ENCODE measurements at regions not wholly inside any gene's neighbourhood (a gene's known extent, or its start where the extent isn't known, plus 50 kb on each side); places are given as distances from the start of the nearest gene placed in this dataset.

- ATAC-seq (ENCODE audit: low read depth) = no peak
- H2BK5ac ChIP-seq (ENCODE audit: low read depth, low read length, poor library complexity, severe bottlenecking) = no peak overlapping the region
- dilution Hi-C loops (cut with HindIII; ENCODE audit: low sequenced_read_pairs, unreplicated experiment) (no loop called here), intact Hi-C loops (cut with micrococcal nuclease) (no loop called here), in situ Hi-C loops (cut with MboI; ENCODE audit: low sequenced_read_pairs) (no loop called here)
- H3K9me3 ChIP-seq (ENCODE audit: control insufficient read depth, insufficient read depth, low read length) = no peaks in the 10 kb centered on the region; the same call in 1 of the 2 replicates
- H3K18ac ChIP-seq (ENCODE audit: low read depth, low read length) = no peak overlapping the region
- H2AK9ac ChIP-seq (replicated peaks; ENCODE audit: low read depth, low read length, poor library complexity) = no peak overlapping the region
- no peak overlapping the region for H2AFZ ChIP-seq (replicated peaks; ENCODE audit: low read length, poor library complexity)
- H3K79me1 ChIP-seq (ENCODE audit: low read depth in 1 of 2, low read length in 2 of 2) = no peaks in the 10 kb centered on the region
- no peak overlapping the region; the same call in 1 of the 2 replicates for H3K14ac ChIP-seq (replicated peaks; ENCODE audit: low read depth, low read length)
- no peak overlapping the region for H4K8ac ChIP-seq (ENCODE audit: low read depth in 2 of 2, low read length in 2 of 2)
- H3K27me3 ChIP-seq (ENCODE audit: control insufficient read depth, insufficient read depth, low read length) = no peaks in the 10 kb centered on the region
- H4K5ac ChIP-seq (ENCODE audit: low read depth, low read length) = no peak overlapping the region
- no peak overlapping the region for H3K4me3 ChIP-seq (ENCODE audit: insufficient read depth, low read depth, low read length)
- no peak overlapping the region for H3K9ac ChIP-seq (ENCODE audit: low read depth, low read length)
- no peak overlapping the region for H3K56ac ChIP-seq (ENCODE audit: extremely low read depth, insufficient read depth, low read length)
- DNase-seq = no peak
- H4K20me1 ChIP-seq (ENCODE audit: insufficient read depth, low read length) = no peaks in the 10 kb centered on the region
- H2BK15ac ChIP-seq (ENCODE audit: low read depth, low read length) = no peak overlapping the region
- no peak overlapping the region for H3K4me2 ChIP-seq (ENCODE audit: low read depth, low read length)
- no peak overlapping the region for H2BK20ac ChIP-seq (ENCODE audit: low read depth, low read length)
- H3K23ac ChIP-seq (ENCODE audit: low read depth, low read length) = no peak overlapping the region
- no peak overlapping the region for H4K91ac ChIP-seq (ENCODE audit: insufficient read depth, low read depth, low read length)
- H3K36me3 ChIP-seq (ENCODE audit: control insufficient read depth, insufficient read depth, low read length) = no peaks in the 10 kb centered on the region
- no peak overlapping the region for H2AK5ac ChIP-seq (ENCODE audit: low read depth, low read length)
- no peak overlapping the region for H3K4ac ChIP-seq (ENCODE audit: low read depth, low read length)
- H3K27ac ChIP-seq (ENCODE audit: insufficient read depth, low read length) = no peak overlapping the region
- H3K9me1 ChIP-seq (ENCODE audit: insufficient read depth, low read length) = no peaks in the 10 kb centered on the region
- ChIA-PET CTCF (interaction anchor here (0.6 to 1.5 kb wide), 4 partner anchors 9 to 1923 kb away, joined by 4 to 6 read pairs (median 5); no protein-coding TSS in a partner anchor), POLR2A (ENCODE audit: unreplicated experiment) (interaction anchor here (0.6 kb wide), 1 partner anchor 73 kb away, joined by 3 read pairs; no protein-coding TSS in a partner anchor)
- no peak overlapping the region for H2BK120ac ChIP-seq (ENCODE audit: low read depth, low read length)
- no TSS peak for BruUV-seq (replicated peaks)
- WGBS, 2 experiments (ENCODE audit: extremely low coverage in 2 of 2, insufficient read length in 1 of 2) = 100% methylated on average over 1 of the region's 2 CpGs; no CpG with 5 or more reads in 1 of the 2 experiments
- H3K4me1 ChIP-seq (ENCODE audit: control insufficient read depth, insufficient read depth, low read length) = peaks cover 3% of the 10 kb centered on the region; the same call in 1 of the 2 replicates
- TF ChIP-seq RAD21 (IDR thresholded peaks at IDR 0.05; ENCODE audit: low read length) (no peak), CHD1 (IDR thresholded peaks at IDR 0.05; ENCODE audit: low read depth, low read length) (no peak), MAFK (IDR thresholded peaks at IDR 0.05; ENCODE audit: low read depth, low read length) (no peak), ELK1 (IDR thresholded peaks at IDR 0.05; ENCODE audit: borderline replicate concordance, low read depth, low read length) (no peak), CTCF (conservative IDR thresholded peaks at IDR 0.05; ENCODE audit: low read depth, low read length) (no peak), BHLHE40 (IDR thresholded peaks at IDR 0.05; ENCODE audit: low read depth, low read length) (no peak), CEBPB (IDR thresholded peaks at IDR 0.05; ENCODE audit: low read depth, low read length) (no peak)
Measured at GRCh38 chr10:92766451-92766850, 76.7 kb downstream of the HHEX start.

Measured in IMR-90 (cell line).